NOMO-1 treated with dmso at 0.1 percent for 144 hours (cell line): ENCODE measurements at regions not wholly inside any gene's neighbourhood (a gene's known extent, or its start where the extent isn't known, plus 50 kb on each side); places are given as distances from the start of the nearest gene placed in this dataset.

Experiments
- DNase-seq: peaks from one replicate; lab custom pipeline; 2025; ENCODE audit not compliant: unreplicated experiment; lab: John Stamatoyannopoulos, UW

- DNase-seq, result no peak
Observed at GRCh38 chr6:25217302-25217701, 61.9 kb upstream of the CARMIL1 start.

- no peak for DNase-seq
Observed at GRCh38 chr6:25217829-25218228, 61.3 kb upstream of the CARMIL1 start.

- DNase-seq, result no peak
Observed at GRCh38 chr6:25218346-25218745, 60.8 kb upstream of the CARMIL1 start.

- DNase-seq, result no peak
Observed at GRCh38 chr6:25219216-25219916, 59.8 kb upstream of the CARMIL1 start.

- no peak for DNase-seq
Observed at GRCh38 chr6:25219917-25220278, 59.3 kb upstream of the CARMIL1 start.

DNA sequence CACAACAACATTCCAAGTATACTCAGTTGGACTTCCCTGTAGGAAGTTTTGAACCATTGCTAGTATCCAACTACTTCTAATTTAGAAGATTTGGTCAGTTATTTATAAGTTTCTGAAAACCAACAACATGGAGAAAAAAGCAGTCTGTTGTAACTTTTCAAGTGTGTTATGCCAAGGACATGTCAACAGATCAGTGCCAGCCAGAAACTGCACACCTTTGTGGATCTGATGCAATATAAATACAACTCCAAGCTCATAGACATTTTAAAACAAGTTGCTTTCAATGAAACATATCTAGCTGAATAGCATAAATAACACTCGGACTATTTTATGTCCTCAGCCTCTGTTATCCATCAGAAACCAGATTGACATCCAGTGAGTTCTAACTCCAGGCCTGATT is 58.3 kb upstream of the CARMIL1 start:
- DNase-seq, result no peak

GRCh38 chr6:25222006-25222678 is 57.0 kb upstream of the CARMIL1 start:
- DNase-seq, result no peak

GRCh38 chr6:25223490-25223991 is 55.6 kb upstream of the CARMIL1 start:
- DNase-seq, result peak; percentile 52

- DNase-seq, result no peak
Observed at GRCh38 chr6:25224242-25224641, 54.9 kb upstream of the CARMIL1 start.

GRCh38 chr6:25227854-25228253 is 51.3 kb upstream of the CARMIL1 start:
- no peak for DNase-seq
